IMR-90 (cell line): ENCODE measurements at regions not wholly inside any gene's neighbourhood (a gene's known extent, or its start where the extent isn't known, plus 50 kb on each side); places are given as distances from the start of the nearest gene placed in this dataset.

ENCODE experiments used
- ATAC-seq: fragments of 200-7000 bp; cut with Tn5 transposase; 2 replicates; pipeline ENCODE4 v1.9.1; 2020; ENCODE audit warnings: low read depth, mild to moderate bottlenecking, moderate library complexity
- BruUV-seq: library from RNA; stranded (reverse); fragments of 400-500 nt; replicated peaks from 2 replicates; lab custom pipeline; 2021; lab: Mats Ljungman, UMichigan
- CTCF ChIA-PET: fragments of 300-600 bp; formaldehyde crosslinking; extraction: SDS; loops from one replicate; lab custom pipeline; 2021; ENCODE audit warnings: antibody characterized with exemption; lab: Yijun Ruan, JAX
- POLR2A ChIA-PET: fragments of 300-600 bp; sonication (Branson Sonifier 250); formaldehyde crosslinking; loops from one replicate; lab custom pipeline; 2022; ENCODE audit warnings: antibody characterized with exemption; ENCODE audit not compliant: unreplicated experiment; lab: Charles Lee
- DNase-seq: peaks from one replicate; pipeline ENCODE4 v3.0.0; 2013
- H2AFZ ChIP-seq: replicated peaks from 2 replicates; pipeline ENCODE3; 2013; ENCODE audit warnings: low read length, mild to moderate bottlenecking; ENCODE audit not compliant: poor library complexity
- H2AK5ac ChIP-seq: 2 replicates; pipeline ENCODE4 v1.6.1; 2013; ENCODE audit warnings: low read depth, low read length, inconsistent platforms
- H2AK9ac ChIP-seq: replicated peaks from 2 replicates; pipeline ENCODE3; 2013; ENCODE audit warnings: mild to moderate bottlenecking, low read depth, low read length, moderate library complexity; ENCODE audit not compliant: poor library complexity
- H2BK120ac ChIP-seq: 2 replicates; pipeline ENCODE4 v1.6.1; 2013; ENCODE audit warnings: low read depth, low read length, inconsistent platforms
- H2BK15ac ChIP-seq: 3 replicates; pipeline ENCODE4 v1.6.1; 2013; ENCODE audit warnings: low read depth, low read length, inconsistent platforms
- H2BK20ac ChIP-seq: 2 replicates; pipeline ENCODE4 v1.6.1; 2013; ENCODE audit warnings: low read depth, mild to moderate bottlenecking, inconsistent platforms, low read length, moderate library complexity
- H2BK5ac ChIP-seq: 2 replicates; pipeline ENCODE4 v1.6.1; 2013; ENCODE audit warnings: mild to moderate bottlenecking, low read depth, low read length, inconsistent platforms; ENCODE audit not compliant: poor library complexity, severe bottlenecking
- H3K14ac ChIP-seq: replicated peaks from 2 replicates; pipeline ENCODE4 v1.6.1; 2013; ENCODE audit warnings: low read depth, low read length, inconsistent platforms
- H3K18ac ChIP-seq: 2 replicates; pipeline ENCODE4 v1.6.1; 2013; ENCODE audit warnings: low read depth, low read length, control low read depth
- H3K23ac ChIP-seq: 2 replicates; pipeline ENCODE4 v1.6.1; 2013; ENCODE audit warnings: low read depth, low read length, inconsistent platforms
- H3K27ac ChIP-seq: 2 replicates; pipeline ENCODE4 v1.5.1; 2013; ENCODE audit warnings: mild to moderate bottlenecking, control low read depth, low read length; ENCODE audit not compliant: insufficient read depth
- H3K27me3 ChIP-seq: 2 replicates; pipeline ENCODE4 v1.6.1; 2013; ENCODE audit warnings: low read length; ENCODE audit not compliant: control insufficient read depth, insufficient read depth
- H3K36me3 ChIP-seq: 2 replicates; pipeline ENCODE4 v1.6.1; 2013; ENCODE audit warnings: low read length, mixed read lengths; ENCODE audit not compliant: control insufficient read depth, insufficient read depth
- H3K4ac ChIP-seq: 2 replicates; pipeline ENCODE4 v1.6.1; 2013; ENCODE audit warnings: low read depth, low read length, inconsistent platforms
- H3K4me1 ChIP-seq: 2 replicates; pipeline ENCODE4 v1.6.1; 2013; ENCODE audit warnings: low read length, mixed read lengths; ENCODE audit not compliant: control insufficient read depth, insufficient read depth
- H3K4me2 ChIP-seq: 2 replicates; pipeline ENCODE4 v1.6.1; 2013; ENCODE audit warnings: low read depth, mild to moderate bottlenecking, control low read depth, low read length, moderate library complexity
- H3K4me3 ChIP-seq: 2 replicates; pipeline ENCODE4 v1.5.1; 2013; ENCODE audit warnings: low read depth, mild to moderate bottlenecking, control low read depth, low read length, moderate library complexity; ENCODE audit not compliant: insufficient read depth
- H3K56ac ChIP-seq: 2 replicates; pipeline ENCODE4 v1.6.1; 2013; ENCODE audit warnings: low read length, inconsistent platforms; ENCODE audit not compliant: insufficient read depth; ENCODE audit errors: extremely low read depth
- H3K79me1 ChIP-seq, 2 experiments: 2 replicates each; pipeline ENCODE4 v1.6.1; 2013; ENCODE audit warnings: low read length in 2 of 2, inconsistent platforms in 1 of 2, low read depth in 1 of 2
- H3K9ac ChIP-seq: 2 replicates; pipeline ENCODE4 v1.6.1; 2013; ENCODE audit warnings: low read depth, low read length, control low read depth
- H3K9me1 ChIP-seq: 2 replicates; pipeline ENCODE4 v1.6.1; 2013; ENCODE audit warnings: low read length, inconsistent platforms; ENCODE audit not compliant: insufficient read depth
- H3K9me3 ChIP-seq: 2 replicates; pipeline ENCODE4 v1.6.1; 2013; ENCODE audit warnings: low read length; ENCODE audit not compliant: control insufficient read depth, insufficient read depth
- H4K20me1 ChIP-seq: 2 replicates; pipeline ENCODE4 v1.6.1; 2013; ENCODE audit warnings: low read length, inconsistent platforms; ENCODE audit not compliant: insufficient read depth
- H4K5ac ChIP-seq: 2 replicates; pipeline ENCODE4 v1.6.1; 2013; ENCODE audit warnings: mild to moderate bottlenecking, low read depth, low read length, control low read depth
- H4K8ac ChIP-seq, 2 experiments: 2 replicates each; pipeline ENCODE4 v1.6.1; 2013; ENCODE audit warnings: low read depth in 2 of 2, low read length in 2 of 2, control low read depth in 1 of 2, inconsistent platforms in 1 of 2
- H4K91ac ChIP-seq: 2 replicates; pipeline ENCODE4 v1.6.1; 2013; ENCODE audit warnings: low read depth, low read length, inconsistent platforms; ENCODE audit not compliant: insufficient read depth
- CHD1 ChIP-seq: IDR thresholded peaks from 2 replicates; pipeline ENCODE4 v1.6.1; 2012; ENCODE audit warnings: low read depth, low read length, improper control_type of control experiment
- MAFK ChIP-seq: IDR thresholded peaks from 2 replicates; pipeline ENCODE4 v1.6.1; 2012; ENCODE audit warnings: low read depth, low read length, improper control_type of control experiment
- NFE2L2 ChIP-seq: fragments of 150-350 bp; IDR thresholded peaks from 2 replicates; pipeline ENCODE4 v1.6.1; 2016; ENCODE audit warnings: low read depth, mild to moderate bottlenecking, low read length
- RCOR1 ChIP-seq: IDR thresholded peaks from 2 replicates; pipeline ENCODE4 v1.6.1; 2012; ENCODE audit warnings: mild to moderate bottlenecking, low read length, improper control_type of control experiment; ENCODE audit not compliant: insufficient replicate concordance
- SMC3 ChIP-seq: fragments of 150-350 bp; IDR thresholded peaks from 2 replicates; pipeline ENCODE4 v1.6.1; 2016; ENCODE audit warnings: low read depth, mild to moderate bottlenecking, antibody characterized with exemption, low read length, moderate library complexity
- USF2 ChIP-seq: fragments of 150-350 bp; IDR thresholded peaks from 2 replicates; pipeline ENCODE4 v1.6.1; 2017; ENCODE audit warnings: mild to moderate bottlenecking, antibody characterized with exemption, low read length, low read depth
- WGBS, 2 experiments: methylation state at CpG; one replicate each; pipeline versions ENCODE4 v1.1.5 to v1.1.7; 2013; ENCODE audit warnings: missing lambda C conversion rate in 2 of 2; ENCODE audit not compliant: insufficient read length in 1 of 2; ENCODE audit errors: extremely low coverage in 2 of 2; 5-methylcytosine and 5-hydroxymethylcytosine counted together
- dilution Hi-C: fragments of 300-500 bp; cut with HindIII; formaldehyde crosslinking; loops from one replicate; pipeline ENCODE4 v1.14.3; 2018; ENCODE audit warnings: low sequenced_read_pairs; ENCODE audit not compliant: unreplicated experiment
- in situ Hi-C: fragments of 300-500 bp; cut with MboI; formaldehyde crosslinking; loops from 3 replicates; pipeline ENCODE4 v1.14.3; 2019; ENCODE audit warnings: low sequenced_read_pairs, inconsistent platforms, mixed read lengths
- intact Hi-C: fragments of 100-400 bp; cut with micrococcal nuclease; formaldehyde crosslinking; loops from 2 replicates; pipeline ENCODE4 v1.10.0; 2022

DNA sequence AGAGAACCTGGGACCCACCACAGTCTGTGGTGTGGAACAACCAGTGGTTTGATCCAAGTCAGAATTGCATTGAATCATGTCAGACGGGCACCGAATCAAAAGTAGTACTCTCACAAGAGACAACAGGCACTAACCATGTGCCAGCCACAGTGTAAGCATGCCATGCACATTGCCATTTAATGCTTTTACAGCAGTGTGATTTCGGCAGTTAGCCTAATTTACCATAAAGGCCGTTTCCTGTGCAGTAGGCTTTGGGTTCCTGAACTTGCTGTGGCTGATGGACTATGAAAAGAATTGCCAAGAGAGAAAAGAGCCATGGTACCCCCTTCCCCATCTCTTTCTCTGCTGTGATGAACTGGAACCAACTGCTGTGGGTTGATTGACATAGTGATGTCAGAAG is 540.6 kb downstream of the EBF1 start:
- Histone ChIP-seq H3K18ac (no peak overlapping the region), H3K4ac (no peak overlapping the region), H2BK20ac (no peak overlapping the region), H3K4me3 (no peak overlapping the region), H4K20me1 (no peaks in the 10 kb centered on the region), H4K5ac (no peak overlapping the region), H3K9me3 (0 out of 2 replicates have a peak, but pooled peaks cover 2% of the 10 kb centered on the region), H3K36me3 (no peaks in the 10 kb centered on the region), H2BK120ac (no peak overlapping the region), H2BK5ac (no peak overlapping the region), H3K27me3 (no peaks in the 10 kb centered on the region), H2BK15ac (no peak overlapping the region), H3K23ac (no peak overlapping the region), H4K91ac (no peak overlapping the region), H3K4me1 (no peaks in the 10 kb centered on the region), H4K8ac (no peak overlapping the region), H3K9me1 (no peaks in the 10 kb centered on the region), H3K4me2 (no peak overlapping the region), H3K9ac (no peak overlapping the region), H2AK5ac (no peak overlapping the region), H3K79me1 (no peaks in the 10 kb centered on the region), H2AFZ (no peak overlapping the region), H3K27ac (no peak overlapping the region), H3K56ac (no peak overlapping the region), H3K14ac (no peak overlapping the region), H2AK9ac (no peak overlapping the region)
- no peak for DNase-seq
- ATAC-seq: no peak
- dilution Hi-C loops: no loop called here
- ChIA-PET CTCF (no interaction called here), POLR2A (no interaction called here)
- intact Hi-C loops: no loop called here
- WGBS, 2 experiments: 75% methylated on average over 2 of the region's 4 CpGs; no CpG with 5 or more reads in 1 of the 2 experiments
- no TSS peak for BruUV-seq
- TF ChIP-seq USF2 (no peak), NFE2L2 (no peak), CHD1 (no peak), SMC3 (no peak), MAFK (no peak), RCOR1 (no peak)
- in situ Hi-C loops: no loop called here
